WTC11 (cell line): ENCODE measurements at regions not wholly inside any gene's neighbourhood (a gene's known extent, or its start where the extent isn't known, plus 50 kb on each side); places are given as distances from the start of the nearest gene placed in this dataset.

Source experiments
- ATAC-seq: fragments of 200-7000 bp; cut with Tn5 transposase; 2 replicates; pipeline ENCODE4 v1.10.0; 2021; ENCODE audit warnings: mild to moderate bottlenecking, moderate library complexity
- CTCF ChIA-PET: fragments of 300-600 bp; sonication (Branson Sonifier 250); formaldehyde crosslinking; loops from one replicate; lab custom pipeline; 2021; ENCODE audit warnings: antibody characterized with exemption; lab: Charles Lee
- POLR2A ChIA-PET: fragments of 350-600 bp; sonication (Branson Sonifier 250); formaldehyde crosslinking; loops from one replicate; lab custom pipeline; 2021; ENCODE audit warnings: antibody characterized with exemption; lab: Charles Lee
- DNase-seq: peaks from one replicate; pipeline ENCODE4 v3.0.0; 2021; ENCODE audit warnings: low spot score
- H3K27ac Mint-ChIP-seq: 2 replicates; pipeline ENCODE4 v1.8.0; 2021; ENCODE audit warnings: mixed read lengths
- H3K27me3 Mint-ChIP-seq: 2 replicates; pipeline ENCODE4 v1.8.0; 2021; ENCODE audit warnings: low read depth, mild to moderate bottlenecking, moderate library complexity, mixed read lengths
- H3K36me3 Mint-ChIP-seq: 2 replicates; pipeline ENCODE4 v1.8.0; 2021; ENCODE audit warnings: mixed read lengths
- H3K4me1 Mint-ChIP-seq: 2 replicates; pipeline ENCODE4 v1.8.0; 2022; ENCODE audit warnings: mixed read lengths
- H3K4me3 Mint-ChIP-seq: 2 replicates; pipeline ENCODE4 v1.8.0; 2021; ENCODE audit warnings: mild to moderate bottlenecking, moderate library complexity, mixed read lengths
- H3K9me3 Mint-ChIP-seq: 2 replicates; pipeline ENCODE4 v1.8.0; 2021; ENCODE audit warnings: mixed read lengths
- CBFB ChIP-seq: sonication (generic); formaldehyde crosslinking; IDR thresholded peaks from 2 replicates; pipeline ENCODE4 v1.8.1; 2022; ENCODE audit warnings: mild to moderate bottlenecking, low read depth, missing genetic modification reagents
- CREB1 ChIP-seq: sonication (generic); formaldehyde crosslinking; IDR thresholded peaks from 2 replicates; pipeline ENCODE4 v1.8.0; 2023; ENCODE audit warnings: mild to moderate bottlenecking, missing genetic modification reagents
- CREM ChIP-seq: sonication (generic); formaldehyde crosslinking; IDR thresholded peaks from 2 replicates; pipeline ENCODE4 v1.8.1; 2022; ENCODE audit warnings: mild to moderate bottlenecking, missing genetic modification reagents, moderate library complexity
- ETV6 ChIP-seq: sonication (generic); formaldehyde crosslinking; IDR thresholded peaks from 2 replicates; pipeline ENCODE4 v1.8.1; 2022; ENCODE audit warnings: mild to moderate bottlenecking, missing genetic modification reagents
- HMGA2 ChIP-seq: fragments of 250-450 bp; sonication (Bioruptor Pico); IDR thresholded peaks from 2 replicates; pipeline ENCODE4 v1.4.0; 2021; ENCODE audit warnings: mild to moderate bottlenecking, moderate library complexity
- JAZF1 ChIP-seq: fragments of 250-450 bp; sonication (Bioruptor Pico); IDR thresholded peaks from 2 replicates; pipeline ENCODE4 v1.9.0; 2021; ENCODE audit warnings: moderate library complexity, mild to moderate bottlenecking, inconsistent platforms
- NFATC4 ChIP-seq: fragments of 250-450 bp; sonication (Bioruptor Pico); IDR thresholded peaks from 2 replicates; pipeline ENCODE4 v1.9.0; 2021; ENCODE audit warnings: mild to moderate bottlenecking
- NFYB ChIP-seq: sonication (generic); formaldehyde crosslinking; conservative IDR thresholded peaks from 2 replicates; pipeline ENCODE4 v1.8.0; 2022; ENCODE audit warnings: low read depth, missing genetic modification reagents
- NR3C1 ChIP-seq: sonication (generic); formaldehyde crosslinking; conservative IDR thresholded peaks from 2 replicates; pipeline ENCODE4 v1.8.1; 2023; ENCODE audit warnings: low read depth, mild to moderate bottlenecking, missing genetic modification reagents
- RORB ChIP-seq: fragments of 250-450 bp; sonication (Bioruptor Pico); IDR thresholded peaks from 2 replicates; pipeline ENCODE4 v1.9.0; 2021; ENCODE audit warnings: mild to moderate bottlenecking
- SMAD4 ChIP-seq: sonication (generic); formaldehyde crosslinking; IDR thresholded peaks from 2 replicates; pipeline ENCODE4 v1.8.0; 2022; ENCODE audit warnings: mild to moderate bottlenecking, missing genetic modification reagents
- SP1 ChIP-seq: sonication (generic); formaldehyde crosslinking; conservative IDR thresholded peaks from 2 replicates; pipeline ENCODE4 v1.8.1; 2022; ENCODE audit warnings: missing genetic modification reagents
- TCF7 ChIP-seq: sonication (generic); formaldehyde crosslinking; IDR thresholded peaks from 2 replicates; pipeline ENCODE4 v1.8.0; 2022; ENCODE audit warnings: mild to moderate bottlenecking, low read depth, missing genetic modification reagents, moderate library complexity
- TEAD4 ChIP-seq: sonication (generic); formaldehyde crosslinking; IDR thresholded peaks from 2 replicates; pipeline ENCODE4 v1.8.0; 2022; ENCODE audit warnings: mild to moderate bottlenecking, missing genetic modification reagents
- ZNF138 ChIP-seq: sonication (generic); formaldehyde crosslinking; conservative IDR thresholded peaks from 2 replicates; pipeline ENCODE4 v1.8.1; 2022; ENCODE audit warnings: mild to moderate bottlenecking, moderate library complexity, missing genetic modification reagents
- ZNF232 ChIP-seq: sonication (generic); formaldehyde crosslinking; IDR thresholded peaks from 2 replicates; pipeline ENCODE4 v1.8.0; 2022; ENCODE audit warnings: mild to moderate bottlenecking, missing genetic modification reagents
- TF ChIP-seq, protein P1 (sequence below): fragments of 250-450 bp; sonication (Bioruptor Pico); IDR thresholded peaks from 2 replicates; pipeline ENCODE4 v1.9.0; 2021; ENCODE audit warnings: mild to moderate bottlenecking, borderline replicate concordance
- TF ChIP-seq, protein P2 (sequence below): fragments of 250-450 bp; sonication (Bioruptor Pico); IDR thresholded peaks from 2 replicates; pipeline ENCODE4 v2.1.2; 2022; ENCODE audit warnings: mild to moderate bottlenecking, moderate library complexity
- TF ChIP-seq, protein P3 (sequence below): sonication (generic); formaldehyde crosslinking; IDR thresholded peaks from 2 replicates; pipeline ENCODE4 v1.8.0; 2022; ENCODE audit warnings: mild to moderate bottlenecking, missing genetic modification reagents
- TF ChIP-seq, protein P4 (sequence below): sonication (generic); formaldehyde crosslinking; IDR thresholded peaks from 2 replicates; pipeline ENCODE4 v1.8.0; 2023; ENCODE audit warnings: missing genetic modification reagents
- TF ChIP-seq, protein P5 (sequence below): sonication (generic); formaldehyde crosslinking; IDR thresholded peaks from 2 replicates; pipeline ENCODE4 v1.8.0; 2023; ENCODE audit warnings: mild to moderate bottlenecking, missing genetic modification reagents

DNA sequence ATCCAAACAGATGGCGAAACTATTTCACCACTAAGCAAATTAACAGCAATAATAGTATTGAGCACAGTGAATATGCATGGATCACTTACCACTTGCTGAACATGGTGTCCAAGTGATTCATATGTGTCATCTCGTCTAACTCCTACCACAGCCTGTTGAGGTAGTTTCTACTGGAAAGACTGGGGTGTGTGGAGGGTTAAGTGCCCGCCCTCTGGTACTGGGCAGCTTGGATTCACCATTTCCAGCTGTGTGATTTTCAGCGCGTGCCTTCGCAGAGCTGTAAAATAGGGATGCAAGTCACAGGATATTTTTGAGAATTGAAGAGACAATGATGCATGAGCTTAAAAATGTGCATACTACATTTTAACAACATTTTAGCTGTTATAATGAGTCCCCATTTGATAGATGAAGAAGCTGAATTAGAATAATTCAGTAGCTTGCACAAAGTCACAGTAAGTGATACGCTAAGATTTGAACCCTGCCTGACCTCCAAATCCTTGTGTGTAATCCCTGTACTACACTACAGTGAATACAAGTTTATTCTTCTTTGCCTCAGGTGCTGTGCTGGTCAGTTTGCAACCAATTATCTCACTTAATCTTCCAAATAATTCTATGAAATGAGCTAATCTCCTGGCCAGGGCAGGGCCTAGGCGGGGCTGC, 75.2 kb upstream of the SIX2 start:
- Mint-ChIP-seq H3K36me3 (no peaks in the 10 kb centered on the region), H3K4me3 (no peak overlapping the region), H3K4me1 (no peaks in the 10 kb centered on the region), H3K27ac (no peak overlapping the region), H3K9me3 (peaks cover 7% of the 10 kb centered on the region), H3K27me3 (no peaks in the 10 kb centered on the region)
- ChIA-PET CTCF (no interaction called here), POLR2A (no interaction called here)
- DNase-seq (no peak), ATAC-seq (no peak)
- TF ChIP-seq CREM (no peak), CREB1 (CRISPR knock-in tag) (no peak), ETV6 (CRISPR knock-in tag) (no peak), CBFB (CRISPR knock-in tag) (no peak), NFYB (no peak), TEAD4 (CRISPR knock-in tag) (no peak), NR3C1 (CRISPR knock-in tag) (no peak)
- TF ChIP-seq, protein P1, sequence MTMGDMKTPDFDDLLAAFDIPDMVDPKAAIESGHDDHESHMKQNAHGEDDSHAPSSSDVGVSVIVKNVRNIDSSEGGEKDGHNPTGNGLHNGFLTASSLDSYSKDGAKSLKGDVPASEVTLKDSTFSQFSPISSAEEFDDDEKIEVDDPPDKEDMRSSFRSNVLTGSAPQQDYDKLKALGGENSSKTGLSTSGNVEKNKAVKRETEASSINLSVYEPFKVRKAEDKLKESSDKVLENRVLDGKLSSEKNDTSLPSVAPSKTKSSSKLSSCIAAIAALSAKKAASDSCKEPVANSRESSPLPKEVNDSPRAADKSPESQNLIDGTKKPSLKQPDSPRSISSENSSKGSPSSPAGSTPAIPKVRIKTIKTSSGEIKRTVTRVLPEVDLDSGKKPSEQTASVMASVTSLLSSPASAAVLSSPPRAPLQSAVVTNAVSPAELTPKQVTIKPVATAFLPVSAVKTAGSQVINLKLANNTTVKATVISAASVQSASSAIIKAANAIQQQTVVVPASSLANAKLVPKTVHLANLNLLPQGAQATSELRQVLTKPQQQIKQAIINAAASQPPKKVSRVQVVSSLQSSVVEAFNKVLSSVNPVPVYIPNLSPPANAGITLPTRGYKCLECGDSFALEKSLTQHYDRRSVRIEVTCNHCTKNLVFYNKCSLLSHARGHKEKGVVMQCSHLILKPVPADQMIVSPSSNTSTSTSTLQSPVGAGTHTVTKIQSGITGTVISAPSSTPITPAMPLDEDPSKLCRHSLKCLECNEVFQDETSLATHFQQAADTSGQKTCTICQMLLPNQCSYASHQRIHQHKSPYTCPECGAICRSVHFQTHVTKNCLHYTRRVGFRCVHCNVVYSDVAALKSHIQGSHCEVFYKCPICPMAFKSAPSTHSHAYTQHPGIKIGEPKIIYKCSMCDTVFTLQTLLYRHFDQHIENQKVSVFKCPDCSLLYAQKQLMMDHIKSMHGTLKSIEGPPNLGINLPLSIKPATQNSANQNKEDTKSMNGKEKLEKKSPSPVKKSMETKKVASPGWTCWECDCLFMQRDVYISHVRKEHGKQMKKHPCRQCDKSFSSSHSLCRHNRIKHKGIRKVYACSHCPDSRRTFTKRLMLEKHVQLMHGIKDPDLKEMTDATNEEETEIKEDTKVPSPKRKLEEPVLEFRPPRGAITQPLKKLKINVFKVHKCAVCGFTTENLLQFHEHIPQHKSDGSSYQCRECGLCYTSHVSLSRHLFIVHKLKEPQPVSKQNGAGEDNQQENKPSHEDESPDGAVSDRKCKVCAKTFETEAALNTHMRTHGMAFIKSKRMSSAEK, result no peak
- TF ChIP-seq, protein P2, sequence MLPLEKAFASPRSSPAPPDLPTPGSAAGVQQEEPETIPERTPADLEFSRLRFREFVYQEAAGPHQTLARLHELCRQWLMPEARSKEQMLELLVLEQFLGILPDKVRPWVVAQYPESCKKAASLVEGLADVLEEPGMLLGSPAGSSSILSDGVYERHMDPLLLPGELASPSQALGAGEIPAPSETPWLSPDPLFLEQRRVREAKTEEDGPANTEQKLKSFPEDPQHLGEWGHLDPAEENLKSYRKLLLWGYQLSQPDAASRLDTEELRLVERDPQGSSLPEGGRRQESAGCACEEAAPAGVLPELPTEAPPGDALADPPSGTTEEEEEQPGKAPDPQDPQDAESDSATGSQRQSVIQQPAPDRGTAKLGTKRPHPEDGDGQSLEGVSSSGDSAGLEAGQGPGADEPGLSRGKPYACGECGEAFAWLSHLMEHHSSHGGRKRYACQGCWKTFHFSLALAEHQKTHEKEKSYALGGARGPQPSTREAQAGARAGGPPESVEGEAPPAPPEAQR (CRISPR knock-in tag), result no peak
- TF ChIP-seq, protein P3, sequence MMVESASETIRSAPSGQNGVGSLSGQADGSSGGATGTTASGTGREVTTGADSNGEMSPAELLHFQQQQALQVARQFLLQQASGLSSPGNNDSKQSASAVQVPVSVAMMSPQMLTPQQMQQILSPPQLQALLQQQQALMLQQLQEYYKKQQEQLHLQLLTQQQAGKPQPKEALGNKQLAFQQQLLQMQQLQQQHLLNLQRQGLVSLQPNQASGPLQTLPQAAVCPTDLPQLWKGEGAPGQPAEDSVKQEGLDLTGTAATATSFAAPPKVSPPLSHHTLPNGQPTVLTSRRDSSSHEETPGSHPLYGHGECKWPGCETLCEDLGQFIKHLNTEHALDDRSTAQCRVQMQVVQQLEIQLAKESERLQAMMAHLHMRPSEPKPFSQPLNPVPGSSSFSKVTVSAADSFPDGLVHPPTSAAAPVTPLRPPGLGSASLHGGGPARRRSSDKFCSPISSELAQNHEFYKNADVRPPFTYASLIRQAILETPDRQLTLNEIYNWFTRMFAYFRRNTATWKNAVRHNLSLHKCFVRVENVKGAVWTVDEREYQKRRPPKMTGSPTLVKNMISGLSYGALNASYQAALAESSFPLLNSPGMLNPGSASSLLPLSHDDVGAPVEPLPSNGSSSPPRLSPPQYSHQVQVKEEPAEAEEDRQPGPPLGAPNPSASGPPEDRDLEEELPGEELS (CRISPR knock-in tag), result no peak
- TF ChIP-seq, protein P4, sequence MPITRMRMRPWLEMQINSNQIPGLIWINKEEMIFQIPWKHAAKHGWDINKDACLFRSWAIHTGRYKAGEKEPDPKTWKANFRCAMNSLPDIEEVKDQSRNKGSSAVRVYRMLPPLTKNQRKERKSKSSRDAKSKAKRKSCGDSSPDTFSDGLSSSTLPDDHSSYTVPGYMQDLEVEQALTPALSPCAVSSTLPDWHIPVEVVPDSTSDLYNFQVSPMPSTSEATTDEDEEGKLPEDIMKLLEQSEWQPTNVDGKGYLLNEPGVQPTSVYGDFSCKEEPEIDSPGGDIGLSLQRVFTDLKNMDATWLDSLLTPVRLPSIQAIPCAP (CRISPR knock-in tag), result no peak
- TF ChIP-seq, protein P5, sequence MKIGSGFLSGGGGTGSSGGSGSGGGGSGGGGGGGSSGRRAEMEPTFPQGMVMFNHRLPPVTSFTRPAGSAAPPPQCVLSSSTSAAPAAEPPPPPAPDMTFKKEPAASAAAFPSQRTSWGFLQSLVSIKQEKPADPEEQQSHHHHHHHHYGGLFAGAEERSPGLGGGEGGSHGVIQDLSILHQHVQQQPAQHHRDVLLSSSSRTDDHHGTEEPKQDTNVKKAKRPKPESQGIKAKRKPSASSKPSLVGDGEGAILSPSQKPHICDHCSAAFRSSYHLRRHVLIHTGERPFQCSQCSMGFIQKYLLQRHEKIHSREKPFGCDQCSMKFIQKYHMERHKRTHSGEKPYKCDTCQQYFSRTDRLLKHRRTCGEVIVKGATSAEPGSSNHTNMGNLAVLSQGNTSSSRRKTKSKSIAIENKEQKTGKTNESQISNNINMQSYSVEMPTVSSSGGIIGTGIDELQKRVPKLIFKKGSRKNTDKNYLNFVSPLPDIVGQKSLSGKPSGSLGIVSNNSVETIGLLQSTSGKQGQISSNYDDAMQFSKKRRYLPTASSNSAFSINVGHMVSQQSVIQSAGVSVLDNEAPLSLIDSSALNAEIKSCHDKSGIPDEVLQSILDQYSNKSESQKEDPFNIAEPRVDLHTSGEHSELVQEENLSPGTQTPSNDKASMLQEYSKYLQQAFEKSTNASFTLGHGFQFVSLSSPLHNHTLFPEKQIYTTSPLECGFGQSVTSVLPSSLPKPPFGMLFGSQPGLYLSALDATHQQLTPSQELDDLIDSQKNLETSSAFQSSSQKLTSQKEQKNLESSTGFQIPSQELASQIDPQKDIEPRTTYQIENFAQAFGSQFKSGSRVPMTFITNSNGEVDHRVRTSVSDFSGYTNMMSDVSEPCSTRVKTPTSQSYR (CRISPR knock-in tag), result no peak

DNA sequence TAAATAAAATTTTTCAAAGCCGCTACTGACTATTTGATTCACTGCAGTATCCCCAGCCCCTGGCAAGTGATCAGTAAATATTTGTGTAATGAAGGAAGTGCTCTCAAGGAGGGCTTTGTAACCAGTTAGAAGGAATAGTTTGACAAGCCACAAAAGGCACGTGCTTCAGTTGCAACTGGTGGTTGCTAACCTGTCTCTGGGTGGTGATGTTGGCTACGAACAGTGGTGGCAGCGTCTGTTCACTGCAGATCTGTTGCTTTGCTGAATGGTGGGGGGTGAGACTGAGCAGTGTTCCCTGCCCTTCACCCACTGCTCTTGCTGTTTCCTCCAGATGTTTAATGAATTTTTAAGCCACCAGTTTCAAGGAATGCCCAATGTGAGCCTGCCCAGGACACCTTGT, 73.9 kb upstream of the SIX2 start:
- POLR2A ChIA-PET, result no interaction called here
- no peaks in the 10 kb centered on the region for H3K4me1 Mint-ChIP-seq
- no peaks in the 10 kb centered on the region for H3K27me3 Mint-ChIP-seq
- TF ChIP-seq HMGA2 (CRISPR knock-in tag), result no peak
- no peak for TF ChIP-seq RORB (CRISPR knock-in tag)
- no peak for TF ChIP-seq SP1 (CRISPR knock-in tag)
- TF ChIP-seq TCF7, result no peak
- TF ChIP-seq SMAD4 (CRISPR knock-in tag), result no peak
- TF ChIP-seq ZNF232 (CRISPR knock-in tag), result no peak
- no peak for TF ChIP-seq ZNF138 (CRISPR knock-in tag)
- TF ChIP-seq NR3C1 (CRISPR knock-in tag), result no peak
- TF ChIP-seq CREM, result no peak
- no peak for TF ChIP-seq JAZF1 (CRISPR knock-in tag)
- no peak for TF ChIP-seq NFATC4 (CRISPR knock-in tag)
- TF ChIP-seq, all 79 proteins: peak for 0
- no peak for DNase-seq
- Mint-ChIP-seq H3K4me3 (no peak overlapping the region), H3K9me3 (peaks cover 7% of the 10 kb centered on the region), H3K36me3 (no peaks in the 10 kb centered on the region), H3K27ac (no peak overlapping the region)
- CTCF ChIA-PET, result no interaction called here
- ATAC-seq, result no peak
